Activated CD8-positive, alpha-beta memory T cell treated with anti-CD3 and anti-CD28 coated beads, Interleukin-2, amount 50 U/mL, for 1 hour (primary cell): ENCODE measurements at regions not wholly inside any gene's neighbourhood (a gene's known extent, or its start where the extent isn't known, plus 50 kb on each side); places are given as distances from the start of the nearest gene placed in this dataset.

ENCODE experiments used
- DNase-seq: peaks from one replicate; pipeline ENCODE4 v3.0.0-alpha.2; 2020; ENCODE audit errors: extremely low read depth

- no peak for DNase-seq
These were observed 79.6 kb upstream of the UQCRFS1 start for GRCh38 chr19:29292562-29292961.

GRCh38 chr19:29293292-29293691, 80.3 kb upstream of the UQCRFS1 start:
- DNase-seq: no peak

DNA sequence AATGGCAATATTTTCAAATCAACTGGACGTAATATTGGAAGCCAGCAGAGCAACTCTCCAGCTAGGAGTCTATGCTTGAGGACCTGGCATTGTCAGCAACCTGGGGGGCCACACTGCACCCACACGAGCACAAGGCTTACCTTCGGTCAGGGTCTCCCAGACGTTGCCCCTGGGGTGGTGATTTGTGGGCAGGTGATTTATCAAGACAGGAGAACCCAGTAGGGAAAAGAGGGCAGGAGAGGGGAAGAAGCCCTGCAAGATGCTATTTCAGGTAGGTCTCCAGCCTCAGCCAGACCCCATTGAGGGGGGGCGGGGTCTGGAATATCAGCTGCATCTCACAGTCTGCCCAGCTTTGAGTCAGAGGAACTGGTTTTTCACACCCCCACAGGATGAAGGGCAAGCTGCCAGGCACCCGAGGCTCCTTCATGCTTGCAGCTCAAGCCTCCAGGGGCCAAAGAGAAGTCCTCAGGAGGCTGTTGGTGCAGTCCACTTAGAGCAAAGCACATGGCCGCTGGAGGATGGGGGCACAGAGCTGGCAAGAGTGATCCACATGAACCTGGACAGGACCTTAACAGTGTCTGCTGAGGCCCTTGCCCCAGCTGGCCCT, 80.9 kb upstream of the UQCRFS1 start:
- DNase-seq: no peak

DNA sequence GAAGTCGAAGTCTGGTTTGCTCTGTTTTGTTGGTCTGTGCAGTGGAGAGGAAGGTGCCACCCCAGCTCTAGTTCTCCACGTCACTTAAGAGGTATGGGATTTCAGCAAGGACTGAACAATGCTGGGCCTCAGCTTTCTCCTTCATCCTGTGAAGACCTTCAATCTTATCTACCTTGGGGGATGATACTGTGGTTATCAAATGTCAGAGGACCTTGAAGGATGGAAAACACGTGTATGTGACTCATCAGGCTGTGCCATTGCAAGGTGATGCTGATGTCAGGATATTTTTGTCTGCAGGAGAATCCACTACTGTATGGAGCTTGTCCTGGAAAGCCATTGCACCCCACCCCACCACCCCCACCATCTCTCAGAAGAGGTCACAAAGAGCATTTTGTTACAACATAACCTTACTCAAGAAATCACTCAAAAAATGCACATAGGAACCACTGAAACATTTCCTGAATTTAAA, 81.4 kb upstream of the UQCRFS1 start:
- no peak for DNase-seq

DNA sequence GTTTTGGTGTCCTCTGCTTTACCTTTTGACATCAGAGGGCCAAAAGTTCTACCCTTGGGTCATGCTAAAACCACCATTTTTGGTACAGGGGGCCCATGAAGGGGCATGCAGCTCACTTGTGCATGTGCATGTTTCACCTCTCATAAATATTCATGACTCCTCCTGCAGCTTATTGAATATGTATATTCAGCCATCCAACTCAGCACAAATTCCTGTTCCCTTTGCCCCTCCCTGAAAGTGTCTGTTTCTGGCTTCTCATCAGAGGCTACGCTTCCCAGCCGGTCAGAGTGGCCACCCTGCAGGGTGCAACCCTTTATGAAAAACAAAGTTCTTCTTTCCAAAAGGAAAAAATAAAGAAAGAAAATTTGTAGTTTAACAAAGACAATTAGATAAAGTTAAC, 82.3 kb upstream of the UQCRFS1 start:
- no peak for DNase-seq

GRCh38 chr19:29297381-29297780, 84.4 kb upstream of the UQCRFS1 start:
- no peak for DNase-seq

DNA sequence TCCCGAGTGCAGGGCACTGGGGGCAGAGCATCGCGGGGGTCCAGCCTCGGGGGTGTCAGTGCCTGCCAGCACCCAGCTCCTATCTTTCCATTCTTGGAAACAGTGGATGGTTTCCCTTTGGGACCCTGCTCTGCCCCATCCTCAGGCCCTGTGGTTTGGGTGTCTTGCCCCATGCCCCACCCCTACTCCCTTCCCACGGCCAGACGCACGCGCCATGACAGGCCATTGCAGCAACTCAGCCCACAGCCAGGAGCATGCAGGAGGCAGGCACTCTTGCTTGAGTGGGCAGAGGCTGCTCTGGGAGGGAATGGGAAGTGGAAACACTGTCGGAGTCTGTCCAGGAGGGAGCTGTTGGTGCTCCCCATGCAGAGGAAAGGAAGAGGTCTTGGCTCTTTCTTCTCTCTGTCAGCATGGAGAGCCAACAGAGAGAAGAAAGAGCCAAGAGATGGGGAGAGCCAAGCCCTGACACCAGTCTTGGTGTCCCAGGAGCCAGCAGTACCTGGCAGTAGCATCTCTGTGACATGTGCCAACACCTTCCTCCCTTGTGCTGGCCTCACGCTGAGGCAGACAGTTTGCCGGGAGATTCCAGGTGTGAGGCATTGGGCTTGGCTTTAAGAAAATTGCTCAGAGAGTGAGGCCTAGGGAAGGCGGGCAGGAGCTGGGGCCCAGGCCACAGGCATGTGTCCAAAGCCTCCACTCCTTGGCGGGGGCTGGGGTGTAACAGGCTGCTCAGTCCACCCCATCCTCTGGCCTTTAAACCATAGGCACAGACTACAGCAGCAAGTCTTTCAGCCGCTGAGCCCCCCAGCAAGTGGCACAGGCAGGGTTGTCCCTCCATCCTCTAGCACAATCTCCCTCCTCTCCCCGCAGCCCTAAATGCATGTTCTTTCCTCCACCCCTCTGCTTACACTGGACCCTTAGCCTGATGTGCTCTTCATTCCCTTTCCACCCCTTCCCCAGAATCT, 86.7 kb upstream of the UQCRFS1 start:
- no peak for DNase-seq

DNA sequence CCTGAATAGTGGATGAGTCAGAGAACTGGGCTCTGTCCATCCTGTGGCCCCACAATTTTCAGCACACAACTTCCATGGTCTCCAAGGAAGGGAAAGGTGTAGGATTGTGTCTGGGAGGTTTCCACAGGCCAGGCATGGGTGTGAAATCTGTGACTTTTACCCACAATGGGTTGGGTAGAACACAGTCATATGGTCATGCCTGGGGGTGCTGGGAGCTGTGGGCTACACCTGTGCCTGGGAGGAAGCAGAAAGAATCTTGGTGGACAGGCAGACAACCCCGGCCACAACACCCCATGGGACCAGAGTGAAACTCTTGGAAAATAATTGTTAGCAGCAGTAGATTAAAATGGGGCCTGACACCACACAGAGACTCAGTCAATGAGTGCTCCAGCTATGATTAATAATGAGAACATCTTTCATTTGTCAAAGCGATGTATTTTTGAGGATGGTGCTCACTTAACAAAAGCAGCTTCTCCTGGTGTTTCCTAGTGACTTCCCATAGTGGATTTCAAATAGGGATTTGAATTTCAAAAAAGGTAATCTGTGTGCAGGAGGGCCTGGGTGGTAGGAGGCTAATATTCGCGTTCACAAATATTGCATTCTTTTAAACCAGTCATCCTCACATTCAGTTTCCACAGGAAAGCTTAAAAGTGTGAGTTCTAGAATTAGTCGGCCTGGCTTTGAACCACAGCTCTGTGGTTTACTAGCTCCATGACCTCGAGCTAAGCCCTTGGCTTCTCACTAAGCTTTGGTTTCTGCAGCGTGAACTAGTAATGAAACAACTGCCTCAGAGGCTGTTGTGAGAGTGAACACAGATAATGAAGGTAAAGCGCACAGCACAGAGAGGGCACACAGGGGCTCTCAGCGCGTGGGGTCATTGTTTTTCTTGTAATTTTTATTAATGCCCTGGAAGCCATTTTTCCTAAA, 89.3 kb upstream of the UQCRFS1 start:
- no peak for DNase-seq

- no peak for DNase-seq
These were observed 90.2 kb upstream of the UQCRFS1 start for GRCh38 chr19:29303069-29303718.

GRCh38 chr19:29303719-29304090, 90.8 kb upstream of the UQCRFS1 start:
- no peak for DNase-seq

GRCh38 chr19:29305268-29305667, 92.3 kb upstream of the UQCRFS1 start:
- no peak for DNase-seq

DNA sequence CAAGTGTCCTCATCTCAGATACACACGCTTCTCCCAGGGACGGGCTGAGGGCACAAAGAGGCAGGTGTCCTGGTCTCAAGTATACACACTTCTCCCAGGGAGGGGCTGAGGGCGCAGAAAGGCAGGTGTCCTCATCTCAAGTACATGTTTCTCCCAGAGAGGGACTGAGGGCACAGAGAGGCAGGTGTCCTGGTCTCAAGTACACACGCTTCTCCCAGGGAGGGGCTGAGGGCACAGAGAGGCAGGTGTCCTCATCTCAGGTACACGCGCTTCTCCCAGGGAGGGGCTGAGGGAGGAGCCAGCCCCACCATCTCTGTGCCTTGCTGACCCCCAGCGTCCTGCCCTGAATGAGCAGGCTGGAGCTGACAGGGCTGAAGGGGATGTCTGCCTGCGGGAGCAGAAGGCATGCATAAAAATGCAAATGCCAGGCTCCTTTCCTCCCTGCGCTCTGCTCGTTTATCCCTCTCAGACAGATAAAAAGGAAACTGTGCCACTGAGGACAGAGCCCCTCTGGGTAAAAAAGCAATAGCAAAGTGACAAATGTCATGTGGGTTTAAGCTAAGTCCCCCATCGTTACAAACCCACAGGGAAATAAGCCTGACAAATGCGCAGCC, 96.1 kb upstream of the UQCRFS1 start:
- no peak for DNase-seq

- DNase-seq: no peak
These were observed 96.7 kb upstream of the UQCRFS1 start for GRCh38 chr19:29309637-29310036.

GRCh38 chr19:29311191-29311790, 98.3 kb upstream of the UQCRFS1 start:
- DNase-seq: no peak

DNA sequence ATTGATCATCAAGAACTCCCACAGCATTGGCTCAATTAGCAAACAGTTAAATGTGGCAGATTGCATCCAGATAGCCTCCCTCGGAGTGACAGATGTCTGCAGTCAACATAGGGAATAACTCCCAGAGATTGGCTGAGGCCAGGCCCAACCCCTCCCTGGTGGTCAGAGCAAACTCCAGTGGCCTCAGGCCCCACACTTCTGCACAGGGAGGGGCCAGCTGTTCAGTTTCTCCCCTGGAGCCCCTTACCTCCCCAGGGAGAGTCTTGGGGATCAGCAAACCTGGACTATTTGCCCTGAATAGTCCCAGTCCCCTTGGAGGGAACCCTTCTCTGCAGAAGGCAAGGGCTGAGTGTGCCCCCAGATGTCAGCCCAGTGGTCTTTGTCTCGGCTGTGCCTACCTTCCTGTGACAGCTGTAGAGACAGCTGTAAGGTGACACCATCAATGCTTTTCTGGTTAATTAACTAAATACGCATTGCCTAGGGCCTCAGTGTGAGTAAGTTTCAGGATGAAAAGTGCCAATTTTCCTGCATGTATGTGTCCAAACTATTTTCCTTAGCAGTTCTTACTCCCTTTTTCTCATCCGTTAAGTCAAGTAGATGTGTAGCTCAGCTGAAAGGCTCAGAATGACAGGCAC, 102.7 kb upstream of the UQCRFS1 start:
- DNase-seq: no peak

DNA sequence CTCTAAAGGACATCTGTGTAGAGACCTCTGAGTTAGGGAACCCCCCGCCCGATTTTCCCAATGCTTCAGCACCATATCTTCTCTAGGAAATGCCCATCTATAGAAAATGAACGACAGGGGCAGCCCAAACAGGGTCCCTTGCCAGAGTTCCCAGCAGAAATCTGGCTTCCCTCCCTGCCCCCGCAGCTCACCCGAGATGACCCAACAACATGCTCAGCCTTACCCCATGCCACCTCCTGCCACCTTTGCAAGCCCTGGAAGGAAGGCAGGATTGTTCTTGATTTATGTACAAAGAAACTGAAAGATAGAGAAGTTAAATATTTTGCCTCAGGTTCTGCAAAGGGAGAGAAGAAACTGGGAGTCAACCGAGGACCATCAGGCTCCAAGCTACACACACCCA, 105.6 kb upstream of the UQCRFS1 start:
- DNase-seq: no peak

GRCh38 chr19:29320086-29320485, 107.1 kb upstream of the UQCRFS1 start:
- DNase-seq: no peak

GRCh38 chr19:29320618-29321017, 107.7 kb upstream of the UQCRFS1 start:
- DNase-seq: no peak

DNA sequence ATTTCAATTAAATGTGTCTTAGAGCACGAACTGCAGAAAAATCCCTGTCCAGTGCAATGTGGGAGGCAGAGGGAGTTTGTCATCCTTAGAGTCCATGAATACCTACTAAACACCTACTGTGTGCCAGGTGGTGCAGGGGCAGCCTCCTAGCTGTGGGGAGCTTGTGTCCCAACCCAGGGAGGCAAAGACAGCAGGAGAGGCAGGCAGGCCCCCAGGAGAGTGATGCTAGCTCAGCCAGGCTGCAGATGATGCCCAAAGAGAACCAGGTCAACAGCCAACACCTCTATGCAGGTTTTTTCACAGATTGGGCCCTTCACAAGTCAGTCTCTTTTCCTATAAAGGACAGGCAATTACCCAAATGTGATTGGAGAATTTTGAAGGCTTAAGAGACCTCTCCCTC, 108.2 kb upstream of the UQCRFS1 start:
- DNase-seq: no peak

- no peak for DNase-seq
These were observed 110.1 kb upstream of the UQCRFS1 start for GRCh38 chr19:29323021-29323430.
